SH-SY5Y (cell line): ENCODE measurements at regions not wholly inside any gene's neighbourhood (a gene's known extent, or its start where the extent isn't known, plus 50 kb on each side); places are given as distances from the start of the nearest gene placed in this dataset.

Experiments used
- GATA2 ChIP-seq: IDR thresholded peaks from 2 replicates; pipeline ENCODE4 v1.6.1; 2011; ENCODE audit warnings: mild to moderate bottlenecking, low read depth, low read length
- GATA3 ChIP-seq: IDR thresholded peaks from 2 replicates; pipeline ENCODE4 v1.6.1; 2011; ENCODE audit warnings: low read depth, mild to moderate bottlenecking, low read length, moderate library complexity

GRCh38 chr6:130575557-130575956 is 209.7 kb downstream of the TMEM200A start:
- TF ChIP-seq GATA3: no peak
- no peak for TF ChIP-seq GATA2
